SK-N-MC (cell line): ENCODE measurements at regions not wholly inside any gene's neighbourhood (a gene's known extent, or its start where the extent isn't known, plus 50 kb on each side); places are given as distances from the start of the nearest gene placed in this dataset.

Experiments
- DNase-seq: peaks from one replicate; pipeline ENCODE4 v3.0.0-alpha.2; 2011; ENCODE audit warnings: low read depth, low spot score
- H3K27ac ChIP-seq: fragments of 200-600 bp; sonication (generic); 2 replicates; pipeline ENCODE4 v1.5.1; 2016; ENCODE audit warnings: mixed run types
- H3K36me3 ChIP-seq: fragments of 200-600 bp; sonication (generic); 2 replicates; pipeline ENCODE4 v1.6.1; 2017; ENCODE audit warnings: antibody characterized with exemption, low read length, mixed read lengths; ENCODE audit not compliant: insufficient read depth
- H3K4me3 ChIP-seq: fragments of 200-600 bp; sonication (generic); 2 replicates; pipeline ENCODE4 v1.5.1; 2016
- H3K9ac ChIP-seq: fragments of 200-600 bp; sonication (generic); 2 replicates; pipeline ENCODE4 v1.8.0; 2017; ENCODE audit warnings: mixed run types, mixed read lengths; ENCODE audit not compliant: insufficient read length
- H3K9me3 ChIP-seq: fragments of 200-600 bp; sonication (generic); 2 replicates; pipeline ENCODE4 v1.6.1; 2017; ENCODE audit warnings: low read depth, mild to moderate bottlenecking, antibody characterized with exemption, low read length, moderate library complexity, mixed read lengths
- EZH2 ChIP-seq: fragments of 200-600 bp; sonication (generic); IDR thresholded peaks from one replicate; pipeline ENCODE4 v1.6.1; 2017; ENCODE audit warnings: antibody characterized with exemption
- FOXP2 ChIP-seq: optimal IDR thresholded peaks from 2 replicates; pipeline ENCODE3; 2011; ENCODE audit warnings: mild to moderate bottlenecking, moderate library complexity; ENCODE audit not compliant: insufficient read depth; ENCODE audit errors: extremely low read length, control extremely low read depth
- POLR2AphosphoS5 ChIP-seq: IDR thresholded peaks from 2 replicates; pipeline ENCODE4 v1.6.1; 2012; ENCODE audit warnings: mild to moderate bottlenecking, low read depth, low read length, borderline replicate concordance

DNA sequence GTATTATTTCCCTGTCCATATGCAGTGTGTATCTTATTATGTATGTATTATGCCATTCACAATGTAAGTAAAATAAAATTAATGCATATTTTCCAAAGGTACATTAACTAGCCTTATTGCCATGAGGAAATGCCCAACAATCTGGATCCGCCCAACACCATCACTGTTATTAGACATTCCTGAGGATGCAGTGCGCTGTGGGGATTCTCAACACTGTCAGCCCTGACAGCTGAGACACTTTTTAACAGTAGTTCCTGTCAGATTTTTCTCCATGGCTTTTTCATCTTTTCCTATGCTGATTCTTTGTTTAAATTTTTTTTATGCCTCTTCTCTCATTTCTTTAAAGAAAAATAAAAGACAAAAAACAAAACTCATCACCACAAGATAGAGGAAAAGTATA is 1632.9 kb upstream of the PABPC4L start:
- H3K9me3 ChIP-seq = no peaks in the 10 kb centered on the region
- no peak overlapping the region for H3K4me3 ChIP-seq
- no peaks in the 10 kb centered on the region for H3K36me3 ChIP-seq
- TF ChIP-seq FOXP2 (no peak), POLR2AphosphoS5 (no peak), EZH2 (no peak)
- no peak overlapping the region for H3K27ac ChIP-seq
- H3K9ac ChIP-seq = no peak overlapping the region
- DNase-seq = no peak

DNA sequence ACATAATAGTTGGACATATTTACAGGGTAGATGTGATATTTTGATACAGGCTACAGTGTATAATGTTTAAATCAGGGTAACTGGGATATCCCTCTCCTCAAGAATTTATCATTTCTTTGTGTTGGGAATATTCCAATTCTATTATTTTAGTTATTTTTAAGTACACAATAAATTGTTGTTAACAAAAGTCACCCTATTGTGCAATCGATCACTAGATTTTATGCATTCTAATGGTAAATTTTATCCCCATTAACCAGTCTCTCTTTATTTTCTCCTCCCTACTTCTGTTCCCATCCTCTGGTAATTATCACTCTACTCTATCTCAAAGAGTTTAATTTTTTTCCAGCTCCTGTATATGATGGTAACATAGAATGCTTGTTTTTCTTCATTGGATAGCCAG is 1631.9 kb upstream of the PABPC4L start:
- Histone ChIP-seq H3K4me3 (no peak overlapping the region), H3K9ac (no peak overlapping the region), H3K27ac (no peak overlapping the region), H3K36me3 (no peaks in the 10 kb centered on the region), H3K9me3 (no peaks in the 10 kb centered on the region)
- DNase-seq = no peak
- TF ChIP-seq FOXP2 (no peak), POLR2AphosphoS5 (no peak), EZH2 (no peak)

DNA sequence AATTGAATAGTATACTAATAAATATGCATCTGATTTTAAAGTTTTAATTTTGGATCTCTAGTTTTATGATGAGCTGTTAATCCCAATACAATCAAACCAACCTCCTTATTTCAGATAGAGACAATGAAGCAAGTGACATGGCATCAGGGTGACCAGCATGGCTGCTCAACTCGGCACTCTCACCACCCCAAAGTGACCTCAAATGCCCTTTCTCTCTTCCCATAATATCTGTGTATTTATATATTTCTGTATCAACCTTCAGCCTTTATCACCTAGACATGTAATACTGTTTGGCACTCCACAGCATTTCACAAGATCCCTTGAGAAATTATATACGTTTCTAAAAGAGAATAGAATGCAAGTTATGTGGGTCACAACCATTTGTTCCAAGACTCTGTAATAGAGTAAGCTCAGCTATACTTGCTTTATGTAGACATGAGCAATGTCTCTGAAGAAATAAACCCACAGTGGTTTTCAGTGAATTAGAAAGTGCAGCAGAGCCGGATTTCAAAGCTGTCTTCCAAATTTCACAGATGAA is 1623.2 kb upstream of the PABPC4L start:
- H3K9me3 ChIP-seq = no peaks in the 10 kb centered on the region
- no peak for TF ChIP-seq FOXP2
- no peak for TF ChIP-seq EZH2
- TF ChIP-seq POLR2AphosphoS5 = no peak

GRCh38 chr4:135804785-135805184 is 1603.2 kb upstream of the PABPC4L start:
- TF ChIP-seq POLR2AphosphoS5 = no peak
- no peak overlapping the region for H3K4me3 ChIP-seq
- no peaks in the 10 kb centered on the region for H3K36me3 ChIP-seq
- H3K27ac ChIP-seq = no peak overlapping the region
- no peak overlapping the region for H3K9ac ChIP-seq
- no peak for DNase-seq
- H3K9me3 ChIP-seq = no peaks in the 10 kb centered on the region

More for the DNA sequence above, 1623.2 kb upstream of the PABPC4L start:
- H3K9ac ChIP-seq = no peak overlapping the region
- no peak overlapping the region for H3K4me3 ChIP-seq
- H3K36me3 ChIP-seq = no peaks in the 10 kb centered on the region
- DNase-seq = no peak
- no peak overlapping the region for H3K27ac ChIP-seq

DNA sequence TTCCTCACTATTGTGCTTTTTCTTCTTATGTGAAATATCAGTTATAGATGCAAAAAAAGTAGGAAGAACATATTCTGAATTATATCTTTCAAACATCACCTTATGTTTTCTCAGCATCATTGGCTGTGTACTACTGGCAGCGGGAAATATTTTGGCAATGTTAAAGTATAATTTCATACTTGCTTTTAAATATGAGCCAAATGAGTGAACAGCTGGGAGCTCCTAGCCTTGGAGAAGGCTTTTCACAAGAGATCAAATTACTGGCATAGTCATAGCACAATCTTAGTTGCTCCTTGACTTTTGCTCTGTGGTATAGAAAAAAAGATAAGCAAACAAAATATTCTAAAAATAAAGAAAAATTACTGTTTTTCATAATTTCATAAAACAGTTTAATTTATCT is 1575.8 kb upstream of the PABPC4L start:
- Histone ChIP-seq H3K36me3 (no peaks in the 10 kb centered on the region), H3K9ac (no peak overlapping the region), H3K9me3 (peaks cover 6% of the 10 kb centered on the region; the same call in 1 of the 2 replicates), H3K4me3 (no peak overlapping the region), H3K27ac (no peak overlapping the region)
- TF ChIP-seq FOXP2 (no peak), EZH2 (no peak), POLR2AphosphoS5 (no peak)
- DNase-seq = no peak

DNA sequence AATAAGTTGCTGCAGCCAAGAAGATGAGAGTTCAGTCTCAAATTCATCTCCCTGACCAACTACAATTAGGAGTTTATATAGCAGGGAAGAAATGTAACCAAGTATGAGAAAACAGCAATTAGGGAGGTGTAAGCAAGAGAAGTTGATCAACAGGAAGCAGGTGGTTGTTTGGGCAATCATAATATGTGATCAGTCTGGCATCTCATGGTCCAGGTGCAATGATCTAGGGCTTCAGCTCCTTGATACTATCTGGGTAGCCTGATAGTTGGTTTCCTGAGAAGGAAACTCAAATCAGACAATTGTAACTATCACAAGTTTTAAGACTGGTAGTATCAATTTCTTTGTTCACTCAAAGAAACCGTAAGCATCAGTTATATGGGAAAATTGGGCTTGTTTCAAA is 1574.3 kb upstream of the PABPC4L start:
- no peak overlapping the region for H3K4me3 ChIP-seq
- no peak for DNase-seq
- TF ChIP-seq POLR2AphosphoS5 = no peak
- no peak for TF ChIP-seq FOXP2
- no peak for TF ChIP-seq EZH2

DNA sequence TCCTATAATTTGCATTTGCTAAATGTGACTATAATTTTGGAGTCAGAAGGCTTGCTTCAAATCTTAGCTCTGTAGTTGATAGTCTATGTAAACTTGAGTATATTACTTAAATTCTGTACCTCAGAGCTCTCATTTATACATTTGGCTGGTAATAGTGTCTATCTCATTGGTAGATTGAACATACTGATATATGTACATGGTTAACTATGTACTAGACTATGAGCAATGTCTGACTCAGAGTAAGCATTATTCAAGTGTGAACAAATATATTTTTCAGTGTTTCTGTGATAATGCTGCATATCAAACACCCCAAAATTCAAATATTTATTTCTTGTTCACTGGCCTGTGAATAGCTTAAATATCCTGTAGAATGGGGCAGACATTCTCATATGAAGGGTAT is 1568.9 kb upstream of the PABPC4L start:
- Histone ChIP-seq H3K27ac (no peak overlapping the region), H3K36me3 (no peaks in the 10 kb centered on the region), H3K9ac (no peak overlapping the region), H3K9me3 (no peaks in the 10 kb centered on the region), H3K4me3 (no peak overlapping the region)
- DNase-seq = no peak
- TF ChIP-seq FOXP2 (no peak), POLR2AphosphoS5 (no peak), EZH2 (no peak)

More for the DNA sequence above, 1574.3 kb upstream of the PABPC4L start:
- Histone ChIP-seq H3K9ac (no peak overlapping the region), H3K36me3 (no peaks in the 10 kb centered on the region), H3K27ac (no peak overlapping the region), H3K9me3 (peaks cover 6% of the 10 kb centered on the region; the same call in 1 of the 2 replicates)

DNA sequence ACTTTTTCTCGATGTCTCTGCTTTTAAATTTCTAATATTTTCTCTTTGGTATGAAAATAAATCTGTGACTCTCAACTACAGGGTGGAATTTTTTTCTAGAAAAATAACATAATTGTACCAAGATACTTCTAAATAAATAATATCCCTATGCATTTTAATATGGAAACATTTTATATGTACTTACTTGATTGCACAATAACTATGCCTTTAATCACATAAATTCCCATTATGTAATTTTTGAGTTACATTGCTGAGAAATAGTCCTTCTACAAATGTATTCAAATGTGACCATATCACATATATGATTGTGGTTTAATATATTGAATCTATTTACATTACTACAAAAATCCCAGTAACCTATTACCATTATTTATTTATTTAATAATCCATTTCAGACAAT is 1543.3 kb upstream of the PABPC4L start:
- Histone ChIP-seq H3K36me3 (no peaks in the 10 kb centered on the region), H3K9me3 (no peaks in the 10 kb centered on the region), H3K9ac (no peak overlapping the region), H3K27ac (no peak overlapping the region), H3K4me3 (no peak overlapping the region)
- TF ChIP-seq EZH2 (no peak), POLR2AphosphoS5 (no peak), FOXP2 (no peak)
- no peak for DNase-seq

- no peaks in the 10 kb centered on the region for H3K9me3 ChIP-seq
- H3K36me3 ChIP-seq = no peaks in the 10 kb centered on the region
- no peak overlapping the region for H3K4me3 ChIP-seq
- no peak overlapping the region for H3K9ac ChIP-seq
- TF ChIP-seq FOXP2 (no peak), EZH2 (no peak)
- H3K27ac ChIP-seq = no peak overlapping the region
- DNase-seq = no peak
Measured at GRCh38 chr4:135741583-135741982, 1540.0 kb upstream of the PABPC4L start.
